ENCODE measurements at regions not wholly inside any gene's neighbourhood (a gene's known extent, or its start where the extent isn't known, plus 50 kb on each side); places are given as distances from the start of the nearest gene placed in this dataset.

DNA sequence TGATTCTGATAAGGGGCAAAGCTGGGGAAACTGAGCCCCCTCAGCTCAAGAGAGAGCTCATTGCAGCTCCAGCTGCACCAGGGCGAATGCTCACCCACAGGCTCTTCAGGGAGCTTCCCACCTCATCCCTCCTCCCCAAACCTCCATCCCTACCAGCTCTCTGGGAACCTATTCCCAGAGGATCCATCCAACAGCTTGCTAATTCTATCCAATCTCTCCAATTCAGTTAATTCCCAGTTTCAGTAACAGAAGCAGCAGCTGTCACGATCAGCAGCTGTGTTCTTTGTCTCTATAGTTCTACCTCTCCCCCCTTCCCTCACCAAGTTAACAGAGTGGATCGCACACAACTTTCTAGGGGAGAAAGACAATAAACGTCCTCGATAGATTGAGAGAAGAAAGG, 135.5 kb upstream of the EFNA5 start:
- Histone ChIP-seq H3K36me3 (ENCODE audit: low read depth, low read length) (no peaks in the 10 kb centered on the region), H3F3A (ENCODE audit: low read length, unreplicated experiment) (no peaks in the 10 kb centered on the region), H3K9me3 (ENCODE audit: low read length) (no peaks in the 10 kb centered on the region), H3K4me1 (ENCODE audit: insufficient read depth, low read length) (peaks cover 22% of the 10 kb centered on the region), H3K79me2 (ENCODE audit: low read length) (no peaks in the 10 kb centered on the region), H3K9me2 (replicated peaks; ENCODE audit: low read length) (no peaks in the 10 kb centered on the region), H3K4me2 (ENCODE audit: low read length) (peak overlapping the region; percentile 30), H2AFZ (ENCODE audit: low read length) (peak overlapping the region; percentile 44; the same call in 1 of the 2 replicates), H3K4me3 (ENCODE audit: low read length) (no peak overlapping the region), H4K20me1 (ENCODE audit: low read length) (no peaks in the 10 kb centered on the region), H3K27me3 (ENCODE audit: low read length) (no peaks in the 10 kb centered on the region), H3K9ac (ENCODE audit: low read length) (no peak overlapping the region), H3K27ac (ENCODE audit: low read length) (no peak overlapping the region; the same call in 1 of the 2 replicates)
- ChIA-PET CTCF (no interaction called here), POLR2A (ENCODE audit: unreplicated experiment) (no interaction called here)
- intact Hi-C loops (cut with micrococcal nuclease): loop anchor here (2.0 to 10.0 kb wide), 3 partner anchors 129 to 231 kb away; no protein-coding TSS in a partner anchor
- TF ChIP-seq EZH2phosphoT487 (IDR thresholded peaks at IDR 0.05; ENCODE audit: borderline replicate concordance, low read length): no peak
- TF ChIP-seq, protein P1, sequence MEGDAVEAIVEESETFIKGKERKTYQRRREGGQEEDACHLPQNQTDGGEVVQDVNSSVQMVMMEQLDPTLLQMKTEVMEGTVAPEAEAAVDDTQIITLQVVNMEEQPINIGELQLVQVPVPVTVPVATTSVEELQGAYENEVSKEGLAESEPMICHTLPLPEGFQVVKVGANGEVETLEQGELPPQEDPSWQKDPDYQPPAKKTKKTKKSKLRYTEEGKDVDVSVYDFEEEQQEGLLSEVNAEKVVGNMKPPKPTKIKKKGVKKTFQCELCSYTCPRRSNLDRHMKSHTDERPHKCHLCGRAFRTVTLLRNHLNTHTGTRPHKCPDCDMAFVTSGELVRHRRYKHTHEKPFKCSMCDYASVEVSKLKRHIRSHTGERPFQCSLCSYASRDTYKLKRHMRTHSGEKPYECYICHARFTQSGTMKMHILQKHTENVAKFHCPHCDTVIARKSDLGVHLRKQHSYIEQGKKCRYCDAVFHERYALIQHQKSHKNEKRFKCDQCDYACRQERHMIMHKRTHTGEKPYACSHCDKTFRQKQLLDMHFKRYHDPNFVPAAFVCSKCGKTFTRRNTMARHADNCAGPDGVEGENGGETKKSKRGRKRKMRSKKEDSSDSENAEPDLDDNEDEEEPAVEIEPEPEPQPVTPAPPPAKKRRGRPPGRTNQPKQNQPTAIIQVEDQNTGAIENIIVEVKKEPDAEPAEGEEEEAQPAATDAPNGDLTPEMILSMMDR (conservative IDR thresholded peaks at IDR 0.05; ENCODE audit: low read depth, low read length): no peak
- TF ChIP-seq EZH2 (IDR thresholded peaks at IDR 0.05; ENCODE audit: low read length, unreplicated experiment): no peak
- DNase-seq (no peak), ATAC-seq (no peak)
- BruUV-seq (replicated peaks): no TSS peak

DNA sequence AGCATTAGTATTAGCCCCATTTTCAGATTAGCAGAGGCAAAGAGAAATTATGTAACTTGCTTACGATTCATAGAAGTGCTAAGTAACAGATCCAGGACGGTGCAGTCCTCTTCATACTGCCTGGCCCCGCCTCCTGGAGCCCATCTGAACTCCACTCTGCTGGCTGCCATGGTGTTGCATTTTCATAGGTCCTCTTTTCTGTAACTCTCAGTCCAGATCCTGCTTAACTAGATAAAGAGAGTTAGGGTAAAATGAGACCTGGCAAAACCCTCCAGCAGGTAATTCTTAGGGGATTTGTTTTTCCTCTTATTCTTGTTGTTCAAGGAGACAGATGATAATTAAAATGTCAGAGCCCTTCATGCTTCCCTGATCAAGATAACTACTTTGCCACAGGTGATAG, 135.1 kb upstream of the EFNA5 start:
- no peaks in the 10 kb centered on the region for H3K79me2 ChIP-seq (ENCODE audit: low read length)
- no peak overlapping the region for H3K4me3 ChIP-seq (ENCODE audit: low read length)
- H3K27me3 ChIP-seq (ENCODE audit: low read length): no peaks in the 10 kb centered on the region
- H3K9me3 ChIP-seq (ENCODE audit: low read length): no peaks in the 10 kb centered on the region
- no TSS peak for BruUV-seq (replicated peaks)
- H3K9me2 ChIP-seq (replicated peaks; ENCODE audit: low read length): no peaks in the 10 kb centered on the region
- H3K9ac ChIP-seq (ENCODE audit: low read length): no peak overlapping the region
- no peaks in the 10 kb centered on the region for H3K36me3 ChIP-seq (ENCODE audit: low read depth, low read length)
- no peaks in the 10 kb centered on the region for H4K20me1 ChIP-seq (ENCODE audit: low read length)
- ChIA-PET CTCF (no interaction called here), POLR2A (ENCODE audit: unreplicated experiment) (no interaction called here)
- no peak overlapping the region for H3K27ac ChIP-seq (ENCODE audit: low read length)
- H3F3A ChIP-seq (ENCODE audit: low read length, unreplicated experiment): no peaks in the 10 kb centered on the region
- no peak overlapping the region for H2AFZ ChIP-seq (ENCODE audit: low read length)
- ATAC-seq (no peak), DNase-seq (no peak)
- H3K4me1 ChIP-seq (ENCODE audit: insufficient read depth, low read length): peaks cover 22% of the 10 kb centered on the region
- intact Hi-C loops (cut with micrococcal nuclease): loop anchor here (2.0 to 10.0 kb wide), 3 partner anchors 129 to 231 kb away; no protein-coding TSS in a partner anchor
- no peak overlapping the region for H3K4me2 ChIP-seq (ENCODE audit: low read length)
- TF ChIP-seq EZH2 (IDR thresholded peaks at IDR 0.05; ENCODE audit: low read length, unreplicated experiment): no peak
- no peak for TF ChIP-seq EZH2phosphoT487 (IDR thresholded peaks at IDR 0.05; ENCODE audit: borderline replicate concordance, low read length)
- TF ChIP-seq, protein P1 (conservative IDR thresholded peaks at IDR 0.05; ENCODE audit: low read depth, low read length): no peak

DNA sequence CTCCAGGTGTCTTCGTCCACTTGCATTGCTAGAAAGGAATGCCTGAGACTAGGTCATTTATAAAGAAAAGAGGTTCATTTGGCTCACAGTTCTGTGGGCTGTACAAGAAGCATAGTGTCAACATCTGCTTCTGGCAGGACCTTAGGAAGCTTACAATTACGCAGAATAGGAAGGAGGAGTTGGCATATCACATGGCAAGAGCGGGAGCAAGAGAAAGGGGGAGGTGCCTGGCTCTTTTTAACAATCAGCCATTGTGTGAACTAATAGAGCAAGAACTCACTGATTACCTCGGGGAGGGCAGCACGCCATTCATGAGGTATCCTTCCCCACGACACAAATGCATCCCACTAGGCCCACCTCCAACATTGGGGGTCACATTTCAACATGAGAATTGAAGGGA, 134.4 kb upstream of the EFNA5 start:
- Histone ChIP-seq H3K27me3 (ENCODE audit: low read length) (no peaks in the 10 kb centered on the region), H3K4me1 (ENCODE audit: insufficient read depth, low read length) (peaks cover 22% of the 10 kb centered on the region), H3K9me3 (ENCODE audit: low read length) (no peaks in the 10 kb centered on the region), H3K27ac (ENCODE audit: low read length) (no peak overlapping the region), H3F3A (ENCODE audit: low read length, unreplicated experiment) (no peaks in the 10 kb centered on the region), H3K4me3 (ENCODE audit: low read length) (no peak overlapping the region), H3K4me2 (ENCODE audit: low read length) (no peak overlapping the region), H3K79me2 (ENCODE audit: low read length) (no peaks in the 10 kb centered on the region), H3K36me3 (ENCODE audit: low read depth, low read length) (no peaks in the 10 kb centered on the region), H3K9me2 (replicated peaks; ENCODE audit: low read length) (no peaks in the 10 kb centered on the region), H2AFZ (ENCODE audit: low read length) (no peak overlapping the region), H3K9ac (ENCODE audit: low read length) (no peak overlapping the region), H4K20me1 (ENCODE audit: low read length) (no peaks in the 10 kb centered on the region)
- no peak for DNase-seq
- BruUV-seq (replicated peaks): no TSS peak
- intact Hi-C loops (cut with micrococcal nuclease): loop anchor here (5.0 to 10.0 kb wide), 2 partner anchors 128 to 230 kb away; no protein-coding TSS in a partner anchor
- POLR2A ChIA-PET (ENCODE audit: unreplicated experiment): no interaction called here
- ATAC-seq: no peak
- TF ChIP-seq EZH2 (IDR thresholded peaks at IDR 0.05; ENCODE audit: low read length, unreplicated experiment) (no peak), EZH2phosphoT487 (IDR thresholded peaks at IDR 0.05; ENCODE audit: borderline replicate concordance, low read length) (no peak)
- TF ChIP-seq, protein P1 (conservative IDR thresholded peaks at IDR 0.05; ENCODE audit: low read depth, low read length): no peak
- CTCF ChIA-PET: no interaction called here

Measured in PC-3 (cell line).